EL (cell line): ENCODE measurements at regions not wholly inside any gene's neighbourhood (a gene's known extent, or its start where the extent isn't known, plus 50 kb on each side); places are given as distances from the start of the nearest gene placed in this dataset.
"Not testable (repeated sequence)": the region's sequence is repeated elsewhere in the genome, so short reads cannot be mapped to it uniquely, and the experiment has no call there.

ENCODE experiments used
- DNase-seq: peaks from one replicate; pipeline ENCODE4 v3.0.0-alpha.2; 2016

GRCh38 chr1:65020774-65021173, 54.4 kb upstream of the JAK1 start:
- DNase-seq, result peak; percentile 11

GRCh38 chr1:65021795-65022194, 55.4 kb upstream of the JAK1 start:
- DNase-seq, result no peak

GRCh38 chr1:65022216-65022615, 55.9 kb upstream of the JAK1 start:
- no peak for DNase-seq

GRCh38 chr1:65025794-65026193, 59.4 kb upstream of the JAK1 start:
- DNase-seq, result no peak

GRCh38 chr1:65026235-65026634, 59.9 kb upstream of the JAK1 start:
- no peak for DNase-seq

GRCh38 chr1:65027666-65028358, 61.5 kb upstream of the JAK1 start:
- DNase-seq, result no peak

GRCh38 chr1:65029434-65029833, 63.1 kb upstream of the JAK1 start:
- DNase-seq, result not testable (repeated sequence)

DNA sequence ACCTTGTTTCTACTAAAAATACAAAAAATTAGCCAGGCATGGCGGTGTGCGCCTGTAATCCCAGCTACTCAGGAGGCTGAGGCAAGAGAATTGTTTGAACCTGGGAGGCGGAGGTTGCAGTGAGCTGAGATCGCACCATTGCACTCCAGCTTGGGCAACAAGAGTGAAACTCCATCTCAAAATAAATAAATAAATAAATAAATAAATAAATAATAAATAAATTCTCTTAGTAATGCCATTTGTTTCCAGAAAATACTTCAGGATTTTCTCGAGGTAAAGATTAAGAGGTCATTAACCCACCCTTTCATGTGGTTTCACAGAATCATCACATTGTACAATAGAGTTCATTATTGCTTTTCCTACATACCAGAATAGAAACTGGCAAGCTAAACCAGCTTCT, 68.5 kb upstream of the JAK1 start:
- DNase-seq, result not testable (repeated sequence)

GRCh38 chr1:65036570-65037051, 70.3 kb upstream of the JAK1 start:
- no peak for DNase-seq

DNA sequence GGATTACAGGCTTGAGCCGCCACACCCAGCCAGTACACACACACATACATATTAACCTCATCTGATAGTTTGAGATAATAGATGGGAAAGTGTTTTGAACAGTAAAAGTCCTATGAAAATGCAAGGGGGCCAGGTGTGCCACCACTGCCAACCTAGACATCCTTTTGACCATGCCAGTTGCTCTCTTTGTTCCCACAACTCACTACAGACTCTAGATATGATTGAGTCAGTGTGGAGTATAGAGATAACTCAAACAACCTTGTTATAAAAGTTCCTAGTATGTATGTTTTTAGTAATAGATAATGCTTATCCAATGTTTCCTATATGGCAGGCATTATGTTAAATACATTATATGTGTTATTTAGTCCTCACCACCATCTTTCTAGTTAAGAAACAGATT, 72.7 kb upstream of the JAK1 start:
- no peak for DNase-seq

- DNase-seq, result no peak
Observed at GRCh38 chr1:65039508-65039907, 73.2 kb upstream of the JAK1 start.

- no peak for DNase-seq
Observed at GRCh38 chr1:65042467-65042866, 76.1 kb upstream of the JAK1 start.

- no peak for DNase-seq
Observed at GRCh38 chr1:65044411-65044810, 78.1 kb upstream of the JAK1 start.

- DNase-seq, result no peak
Observed at GRCh38 chr1:65045022-65045817, 78.9 kb upstream of the JAK1 start.

- DNase-seq, result no peak
Observed at GRCh38 chr1:65048335-65048734, 82.0 kb upstream of the JAK1 start.

DNA sequence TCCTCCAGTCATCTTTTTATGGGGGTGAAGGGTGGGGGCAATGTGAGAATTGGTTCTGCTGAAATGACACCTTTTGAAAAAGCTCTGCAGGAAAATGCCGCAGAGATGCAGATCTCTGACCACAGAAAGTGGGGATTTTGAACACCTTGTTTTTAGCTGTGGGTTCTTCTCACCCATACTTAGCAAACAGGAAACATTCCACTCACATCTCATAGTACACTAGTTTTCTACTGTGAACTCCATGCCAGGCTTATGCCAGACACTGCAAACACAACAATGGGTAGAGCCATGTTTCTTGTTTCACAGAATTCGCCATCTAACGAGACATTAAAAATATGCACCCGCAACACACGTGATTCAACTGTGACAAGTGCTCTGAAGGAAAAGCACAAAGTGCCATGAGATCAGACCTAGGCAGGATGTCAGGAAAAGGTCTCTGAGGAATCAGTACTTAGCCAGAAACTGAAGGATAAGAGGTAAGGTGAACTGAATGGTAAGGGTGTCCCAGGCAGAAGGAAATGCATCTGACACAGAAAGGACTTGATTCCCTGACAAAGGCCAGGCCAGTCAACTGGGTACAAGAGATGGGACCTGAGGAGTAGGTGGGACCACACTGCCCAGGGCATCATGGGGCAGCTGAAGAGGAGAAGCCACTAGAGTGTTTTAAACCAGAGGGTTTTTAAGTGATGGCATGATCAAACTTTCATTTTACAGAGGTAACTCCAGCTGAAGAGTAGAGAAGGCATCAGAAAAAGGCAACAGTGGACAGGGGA, 83.8 kb upstream of the JAK1 start:
- no peak for DNase-seq

DNA sequence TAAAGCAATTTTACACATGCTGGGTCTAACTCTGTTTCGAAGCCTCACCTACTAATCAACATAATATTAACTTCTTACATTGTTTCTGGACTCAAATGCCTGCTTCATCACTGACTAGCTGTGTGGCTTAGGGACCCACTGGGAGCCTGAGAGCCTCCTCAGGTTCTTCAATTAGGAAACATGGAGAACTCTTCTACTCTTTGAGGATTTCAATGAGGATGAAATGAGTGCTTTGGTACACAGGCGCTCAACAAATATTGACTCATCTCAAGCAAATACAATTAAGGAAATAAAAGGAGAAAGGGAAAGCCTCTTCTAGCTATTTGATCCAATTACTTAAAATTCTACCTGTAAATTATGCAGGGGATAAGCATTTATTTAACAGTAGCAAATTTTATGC, 84.4 kb upstream of the JAK1 start:
- DNase-seq, result no peak

DNA sequence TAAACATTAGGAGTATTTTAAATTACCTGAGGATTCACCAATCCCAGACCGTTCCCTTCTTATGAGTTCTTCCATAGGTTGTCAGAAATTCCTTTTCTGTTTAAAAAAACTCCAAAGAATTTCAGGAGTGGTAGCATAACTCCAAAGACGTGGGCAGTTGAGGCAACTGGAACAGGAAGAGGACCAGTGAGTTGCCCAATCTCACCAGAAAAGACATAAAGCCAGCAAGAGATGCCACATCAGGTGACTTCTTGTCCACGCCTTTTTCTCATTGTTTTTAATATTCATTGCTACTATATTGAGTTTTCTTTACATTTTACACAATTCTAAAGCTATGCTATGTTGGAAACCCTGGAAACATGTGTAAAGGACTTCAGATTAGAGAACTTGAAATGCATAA, 88.1 kb upstream of the JAK1 start:
- no peak for DNase-seq

- no peak for DNase-seq
Observed at GRCh38 chr1:65055747-65056146, 89.4 kb upstream of the JAK1 start.

DNA sequence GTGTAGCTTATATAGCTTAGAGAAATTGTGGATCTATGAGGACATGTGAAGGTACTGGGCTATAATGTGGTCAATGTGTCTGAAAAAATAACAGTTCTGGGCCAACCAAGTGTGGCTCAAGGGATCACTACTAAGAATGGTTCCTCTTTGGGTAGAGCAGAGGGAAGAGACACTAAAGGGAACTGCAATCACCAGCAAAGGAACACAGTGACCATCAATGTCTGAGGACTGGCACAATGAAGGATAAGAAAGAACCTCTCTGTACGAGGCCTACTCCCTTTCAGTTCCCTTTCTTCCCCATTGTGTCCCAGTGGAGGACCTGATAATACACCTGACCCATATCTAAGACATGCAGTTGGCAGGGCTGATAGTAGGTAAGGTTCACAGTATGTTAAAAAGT, 89.9 kb upstream of the JAK1 start:
- no peak for DNase-seq

DNA sequence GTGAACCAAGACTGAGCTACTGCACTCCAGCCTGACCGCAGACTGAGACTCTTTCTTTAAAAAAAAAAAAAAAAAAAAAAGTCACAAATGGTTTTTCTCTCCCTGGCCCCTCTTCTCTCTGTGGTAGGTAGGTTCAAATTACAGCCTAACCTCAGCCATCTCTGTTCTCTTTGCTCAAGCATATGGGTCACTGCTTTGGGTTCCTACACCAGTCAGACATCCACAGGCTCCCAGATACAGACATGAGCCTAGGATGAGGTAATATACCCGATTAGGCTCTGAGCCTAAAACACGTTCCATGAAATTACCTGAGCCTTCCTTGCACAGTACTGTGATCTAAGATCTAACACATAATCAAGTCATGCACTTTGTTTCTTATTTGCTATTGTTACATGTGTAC, 90.5 kb upstream of the JAK1 start:
- no peak for DNase-seq

DNA sequence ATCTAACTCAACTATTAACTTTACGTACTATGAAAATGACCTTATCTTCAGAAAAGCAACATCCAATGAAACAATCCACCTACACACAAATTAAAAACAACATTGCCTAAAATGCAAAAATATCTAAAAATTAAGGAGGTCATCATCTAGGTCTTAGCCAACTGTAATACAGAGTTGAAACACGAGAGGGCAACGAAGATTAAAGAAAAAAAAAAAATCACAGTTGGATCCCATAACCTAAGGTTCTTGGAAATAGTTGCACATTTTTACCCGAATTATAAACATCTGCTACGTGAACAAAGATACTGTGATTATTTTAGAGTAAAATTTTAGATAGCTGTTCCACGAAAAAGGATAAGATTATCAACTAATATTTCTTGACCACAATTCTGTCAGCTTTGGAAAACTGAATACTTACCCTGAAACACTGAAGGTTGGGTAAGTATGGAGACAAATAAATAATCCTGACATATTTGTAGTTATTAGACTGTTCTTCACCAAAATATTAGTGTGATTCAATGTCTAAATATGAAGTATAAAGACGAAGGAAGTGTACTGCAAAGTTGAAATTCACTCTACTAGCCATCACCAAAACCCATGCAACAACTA, 88.0 kb upstream of the AK4 start:
- DNase-seq, result peak; percentile 50

DNA sequence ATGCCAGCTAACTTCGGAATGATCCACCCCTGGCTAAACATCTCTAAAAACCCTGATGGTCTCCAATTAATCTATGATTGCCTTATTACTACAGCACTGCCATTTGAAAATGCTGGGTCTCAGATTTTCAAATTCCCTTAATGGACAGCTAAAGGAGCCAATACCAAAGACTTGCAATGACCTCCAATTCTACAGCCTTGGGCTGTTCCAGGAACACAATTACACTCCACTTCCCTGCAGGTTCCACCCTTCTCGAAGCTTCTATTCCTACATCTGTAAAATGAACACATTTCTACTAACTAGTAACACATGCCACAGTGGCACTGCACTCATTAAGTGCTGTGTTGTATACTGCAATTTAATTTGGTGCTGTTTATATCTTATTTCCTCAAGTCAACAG, 85.7 kb upstream of the AK4 start:
- no peak for DNase-seq
